Motor neuron (in vitro differentiated cells): ENCODE measurements at regions not wholly inside any gene's neighbourhood (a gene's known extent, or its start where the extent isn't known, plus 50 kb on each side); places are given as distances from the start of the nearest gene placed in this dataset.

Experiments used
- ATAC-seq, 8 experiments: fragments of 200-7000 bp; cut with Tn5 transposase; replicated peaks in 6 of 8; 2 replicates each; pipeline ENCODE4 v1.8.0; 2021; ENCODE audit warnings: mild to moderate bottlenecking in 8 of 8, moderate library complexity in 8 of 8
- H3K27ac ChIP-seq, 2 donors: fragments of 250-450 bp; sonication (Bioruptor Pico); 2 replicates each; pipeline ENCODE4 v1.9.0; 2021; ENCODE audit warnings: antibody characterized with exemption in 2 of 2, mild to moderate bottlenecking in 2 of 2, moderate library complexity in 1 of 2
- H3K4me1 ChIP-seq, 2 donors: fragments of 250-450 bp; sonication (Bioruptor Pico); replicated peaks in 1 of 2; 2 replicates each; pipeline ENCODE4 v1.6.1; 2021; ENCODE audit warnings: antibody characterized with exemption in 2 of 2, mild to moderate bottlenecking in 2 of 2, moderate library complexity in 1 of 2
- H3K4me3 ChIP-seq, 5 donors: fragments of 250-450 bp; sonication (Bioruptor Pico); 2 replicates each; pipeline ENCODE4 v1.9.0; 2021; ENCODE audit warnings: antibody characterized with exemption in 5 of 5, mild to moderate bottlenecking in 5 of 5, moderate library complexity in 4 of 5
- WGBS, 10 experiments: fragments of 450-650 bp; shearing (Covaris generic); methylation state at CpG; one replicate each; pipeline ENCODE4 v1.0.0; 2022; 5-methylcytosine and 5-hydroxymethylcytosine counted together
- in situ Hi-C, 9 experiments: fragments of 400-800 bp; cut with MboI; loops; one replicate each; pipeline ENCODE4 v1.15.0; 2021; ENCODE audit warnings: low sequenced_read_pairs in 9 of 9, low pct_unique_long_range_greater_than_20kb in 2 of 9; ENCODE audit not compliant: unreplicated experiment in 9 of 9

DNA sequence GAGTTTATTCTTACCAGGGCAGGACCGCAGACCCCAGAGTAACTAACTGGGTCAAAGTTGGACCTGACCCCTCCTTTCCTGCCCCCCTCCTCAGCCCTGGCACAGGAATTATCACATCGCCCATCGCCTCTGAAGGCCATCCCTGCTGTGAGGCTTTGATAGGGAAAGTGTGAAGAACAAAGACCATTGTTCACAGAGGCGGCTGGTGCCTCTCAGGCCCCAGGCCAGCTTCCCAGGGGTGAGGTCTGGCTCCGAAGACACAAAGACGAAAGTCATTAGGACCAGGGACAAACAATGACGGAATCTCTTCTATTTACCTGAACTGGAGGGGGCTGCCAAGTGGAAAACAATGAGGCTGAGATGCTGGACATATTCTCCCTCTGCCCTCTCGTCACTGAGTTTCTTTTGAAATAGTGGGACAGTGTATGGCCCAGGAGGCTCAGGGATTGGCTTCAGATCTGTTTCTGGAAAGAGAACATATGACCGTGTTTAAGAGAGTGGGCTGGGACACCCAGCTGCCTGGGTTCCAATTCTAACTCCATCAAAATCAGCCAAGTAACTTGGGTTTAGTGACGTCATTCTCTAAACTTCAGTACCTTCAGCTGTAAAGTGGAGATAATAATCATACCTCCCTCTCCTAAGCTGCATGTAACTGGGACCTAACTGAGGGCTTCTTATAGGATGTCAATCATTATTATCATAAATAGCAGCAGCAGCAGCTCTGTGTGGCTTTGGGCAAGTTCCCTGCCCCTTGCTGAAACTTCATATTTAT, 769.4 kb downstream of the MED13L start:
- ATAC-seq, result peak in 4 of 8 experiments; percentile 30 to 91 (median 84)
- H3K27ac ChIP-seq, result peak overlapping the region in 1 of 2 donors; percentile 29
- 0 to 85% (median 13%) methylated on average over 1 to 7 of the region's 10 CpGs; no CpG with 5 or more reads in 1 of the 10 experiments for WGBS, 10 experiments
- in situ Hi-C loops, result no loop called here
- H3K4me3 ChIP-seq, result no peak overlapping the region
- peaks cover 21 to 27% of the 10 kb centered on the region in 2 donors for H3K4me1 ChIP-seq

DNA sequence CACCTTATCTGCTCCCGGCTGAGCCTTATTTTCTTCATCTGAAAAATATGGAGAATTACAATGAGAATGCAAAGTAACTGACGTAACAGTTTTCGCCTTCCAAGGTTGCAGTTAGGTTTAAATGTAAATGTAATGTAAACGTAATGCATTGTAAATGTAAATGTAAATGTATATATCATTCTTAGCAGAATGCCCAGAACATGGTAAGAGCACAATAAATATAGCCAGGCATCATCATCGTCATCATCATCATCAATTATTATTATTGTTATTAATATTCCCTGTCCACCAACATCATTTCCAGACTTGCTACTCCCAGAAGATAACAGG, 770.0 kb downstream of the MED13L start:
- Histone ChIP-seq H3K27ac (no peak overlapping the region), H3K4me1 (peaks cover 21 to 27% of the 10 kb centered on the region in 2 donors), H3K4me3 (no peak overlapping the region)
- WGBS, 10 experiments, result 0 to 69% (median 10%) methylated on average over 1 to 4 of the region's 5 CpGs
- peak in 4 of 8 experiments; percentile 4 to 71 (median 36) for ATAC-seq
- in situ Hi-C loops, result no loop called here

DNA sequence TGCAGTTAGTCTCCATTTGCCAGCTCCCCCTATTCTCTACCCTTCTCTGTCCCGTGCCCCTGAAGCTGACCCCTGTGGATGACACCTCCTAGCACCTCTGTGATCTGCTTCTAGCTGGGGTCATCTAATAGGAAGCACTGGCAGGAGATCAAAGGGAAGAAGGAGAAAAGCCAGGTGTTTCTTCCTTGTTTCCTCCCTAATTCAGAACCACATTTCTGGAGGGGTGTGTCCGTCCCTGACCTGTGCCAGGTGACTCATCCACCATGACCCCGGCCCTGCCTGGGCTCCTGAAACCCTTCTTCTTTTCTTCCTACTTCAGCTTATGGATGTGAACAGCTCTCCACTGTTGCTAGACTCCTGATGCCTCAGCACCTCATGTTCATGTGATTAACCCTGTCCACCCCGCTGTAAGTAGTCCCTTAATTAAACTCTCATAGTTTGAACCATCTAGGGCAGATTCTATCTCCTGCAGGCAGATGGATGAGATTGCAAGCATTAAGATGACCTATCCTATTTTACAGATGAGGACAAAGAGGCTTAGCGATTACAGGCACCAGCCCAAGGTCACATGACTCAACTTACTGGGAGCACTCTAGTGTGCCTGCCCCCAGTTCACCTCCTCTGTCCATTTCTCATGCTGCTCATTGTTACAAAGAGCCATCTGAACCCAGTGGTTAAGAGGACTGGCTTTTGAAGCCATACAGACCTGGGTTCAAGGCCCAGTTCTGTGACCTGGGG, 770.5 kb downstream of the MED13L start:
- Histone ChIP-seq H3K4me1 (peaks cover 21 to 27% of the 10 kb centered on the region in 2 donors), H3K27ac (no peak overlapping the region), H3K4me3 (no peak overlapping the region)
- in situ Hi-C loops, result no loop called here
- WGBS, 10 experiments, result 29 to 100% (median 60%) methylated on average over 1 to 4 of the region's 5 CpGs; no CpG with 5 or more reads in 3 of the 10 experiments
- ATAC-seq, result peak in 1 of 8 experiments; percentile 27

DNA sequence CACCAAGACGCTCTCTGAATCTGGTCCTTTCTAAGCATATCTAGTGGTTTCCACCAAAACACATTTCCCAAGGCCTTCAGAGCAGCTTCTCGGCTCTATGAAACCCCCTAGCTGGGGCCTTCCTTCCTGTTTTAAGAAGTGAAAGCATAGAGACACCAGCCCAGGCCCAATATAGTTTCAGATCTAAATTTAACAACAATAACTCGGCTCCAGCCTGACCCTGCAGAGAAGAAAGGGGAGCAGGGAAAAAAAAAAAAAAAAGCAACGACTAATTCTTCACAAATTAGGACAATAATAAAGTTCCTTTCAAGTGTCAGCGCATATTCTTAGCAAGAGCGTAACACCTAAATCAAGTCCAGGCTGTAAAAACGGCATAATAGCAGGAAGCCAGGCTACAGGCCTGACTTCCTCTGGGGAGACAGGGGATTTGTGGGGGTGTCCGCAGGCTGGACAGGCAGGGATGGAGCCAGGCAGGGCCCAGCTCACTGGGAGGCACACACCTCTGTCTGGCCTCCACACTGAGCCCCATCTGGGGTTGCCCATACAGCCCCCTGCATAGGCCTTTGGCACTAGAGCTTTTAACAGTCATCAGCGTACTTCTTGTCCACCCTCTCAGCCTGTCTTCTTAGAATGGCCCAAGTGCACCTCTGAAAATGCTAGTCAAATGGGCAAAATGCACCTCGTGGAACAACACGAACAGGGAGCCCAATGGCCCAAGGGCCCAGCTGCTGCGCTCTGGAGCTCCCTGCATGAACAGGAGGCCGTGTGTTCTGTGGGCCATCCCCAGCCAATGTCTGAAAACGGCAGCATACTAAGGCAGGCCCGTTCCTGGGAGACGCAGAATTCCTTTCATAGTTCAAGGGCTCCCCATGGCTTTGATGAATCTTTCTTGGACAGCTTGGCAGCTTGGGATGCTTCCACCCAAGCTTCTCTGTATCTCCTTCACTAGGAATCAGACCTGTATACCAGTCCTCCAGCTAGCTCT, 772.9 kb downstream of the MED13L start:
- in situ Hi-C loops, result no loop called here
- 33 to 83% (median 63%) methylated on average over 1 to 10 of the region's 16 CpGs for WGBS, 10 experiments
- H3K4me1 ChIP-seq, result peaks cover 21 to 27% of the 10 kb centered on the region in 2 donors
- H3K27ac ChIP-seq, result no peak overlapping the region
- no peak overlapping the region for H3K4me3 ChIP-seq
- peak in 1 of 8 experiments; percentile 9 for ATAC-seq

DNA sequence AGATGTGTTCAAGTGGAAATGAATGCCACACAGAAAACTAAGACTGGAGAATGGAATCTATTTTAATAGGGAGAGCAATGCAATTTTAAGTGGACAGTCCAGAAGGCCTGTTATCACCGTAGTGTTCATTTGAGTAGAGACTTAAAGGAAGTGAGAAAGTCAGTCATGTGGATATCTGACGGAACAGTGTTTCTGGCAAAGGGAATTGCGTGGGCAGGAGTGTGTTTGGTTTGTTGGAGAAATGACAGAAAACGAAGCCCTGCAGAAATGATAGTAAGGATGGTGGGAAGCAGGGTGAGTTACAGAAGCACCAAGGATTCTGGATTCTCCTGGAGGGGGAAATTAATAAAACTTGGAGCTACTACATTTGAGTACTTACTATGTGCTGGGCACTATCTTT, 776.6 kb downstream of the MED13L start:
- H3K4me1 ChIP-seq, result peaks cover 3 to 9% of the 10 kb centered on the region in 2 donors
- 45 to 100% (median 76%) methylated on average over 1 to 4 of the region's 4 CpGs for WGBS, 10 experiments
- no peak overlapping the region for H3K27ac ChIP-seq
- no peak for ATAC-seq
- in situ Hi-C loops, result no loop called here
- H3K4me3 ChIP-seq, result no peak overlapping the region

DNA sequence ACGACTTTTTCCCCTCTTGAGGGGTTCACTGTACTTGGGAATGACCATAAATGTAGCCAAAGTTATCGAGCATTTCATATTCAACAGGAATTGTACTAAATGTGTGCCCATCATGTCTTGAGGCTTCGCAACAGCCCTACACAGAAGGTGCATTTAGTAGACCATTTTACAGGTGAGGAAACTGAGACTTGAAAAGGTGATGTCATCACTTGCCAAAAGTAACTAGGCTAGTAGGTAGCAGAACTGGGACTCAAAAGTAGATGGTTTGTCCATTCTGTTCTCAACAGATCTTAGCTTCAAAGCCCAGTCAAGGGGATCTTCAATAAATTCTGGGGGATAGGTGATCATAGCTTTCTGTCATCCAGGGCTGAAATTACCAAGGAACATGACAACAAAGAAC, 782.2 kb downstream of the MED13L start:
- Histone ChIP-seq H3K4me3 (no peak overlapping the region), H3K4me1 (no peaks in the 10 kb centered on the region), H3K27ac (no peak overlapping the region)
- 56 to 100% (median 85%) methylated on average over 1 to 3 of the region's 3 CpGs; no CpG with 5 or more reads in 2 of the 10 experiments for WGBS, 10 experiments
- ATAC-seq, result no peak
- in situ Hi-C loops, result no loop called here

DNA sequence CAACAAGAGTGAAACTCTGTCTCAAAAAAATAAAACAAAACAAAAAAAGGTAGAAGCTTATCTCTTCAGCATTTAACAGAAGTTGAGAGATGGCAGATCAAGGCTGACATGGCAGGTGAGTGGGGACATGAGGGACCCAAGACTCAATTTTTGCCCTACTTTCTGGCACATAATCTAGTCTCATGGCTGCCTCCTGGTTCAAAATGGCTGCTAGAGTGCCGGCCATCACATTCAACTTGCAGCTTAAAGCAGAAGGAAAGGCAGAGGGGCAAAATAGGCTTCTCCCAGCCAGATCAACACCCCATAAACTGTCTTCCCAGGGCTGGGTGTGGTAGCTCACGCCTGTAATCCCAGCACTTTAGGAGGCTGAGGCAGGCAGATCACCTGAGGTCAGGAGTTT, 784.9 kb downstream of the MED13L start:
- Histone ChIP-seq H3K27ac (no peak overlapping the region), H3K4me3 (no peak overlapping the region), H3K4me1 (no peaks in the 10 kb centered on the region)
- WGBS, 10 experiments, result 0 to 44% (median 20%) methylated on average over 1 to 2 of the region's 2 CpGs; no CpG with 5 or more reads in 6 of the 10 experiments
- in situ Hi-C loops, result no loop called here
- ATAC-seq, result no peak

DNA sequence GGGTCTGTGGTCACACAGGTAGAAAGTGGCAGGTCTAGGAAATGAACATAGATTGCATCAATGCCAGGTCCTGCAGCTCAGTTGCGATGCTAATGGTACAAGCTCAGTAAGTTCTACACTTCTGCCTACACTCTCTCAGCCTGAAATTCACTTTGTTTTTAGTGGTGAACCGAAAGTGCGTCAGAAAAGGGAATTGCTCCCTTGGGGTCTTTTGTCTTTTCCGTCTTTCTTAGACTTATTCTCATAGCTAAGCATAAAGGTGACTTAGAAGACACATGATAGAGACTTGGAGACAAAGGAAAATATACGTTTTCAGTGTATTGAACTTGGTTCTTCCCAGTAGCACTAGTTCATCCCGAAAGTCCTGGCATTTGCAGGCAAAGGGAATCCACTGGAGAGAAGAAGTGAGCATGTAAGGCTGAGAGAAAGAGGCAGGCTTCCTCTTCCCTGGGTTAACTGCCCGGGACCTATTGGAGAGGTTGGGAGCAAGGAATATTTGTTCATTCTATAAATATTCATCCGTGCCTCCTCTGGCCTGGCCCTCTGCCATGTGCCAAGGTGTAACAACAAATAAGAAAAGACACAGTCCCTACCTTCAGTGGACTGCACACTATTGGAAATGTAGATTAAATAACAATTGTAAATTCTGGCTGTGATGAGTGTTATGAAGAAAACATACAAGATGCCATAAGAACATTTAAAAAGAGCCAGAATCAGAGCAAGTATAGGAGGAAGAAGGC, 785.8 kb downstream of the MED13L start:
- H3K4me1 ChIP-seq, result no peaks in the 10 kb centered on the region
- H3K27ac ChIP-seq, result no peak overlapping the region
- ATAC-seq, result no peak
- H3K4me3 ChIP-seq, result no peak overlapping the region
- in situ Hi-C loops, result no loop called here
- WGBS, 10 experiments, result 33 to 92% (median 65%) methylated on average over 3 to 8 of the region's 8 CpGs; no CpG with 5 or more reads in 2 of the 10 experiments

DNA sequence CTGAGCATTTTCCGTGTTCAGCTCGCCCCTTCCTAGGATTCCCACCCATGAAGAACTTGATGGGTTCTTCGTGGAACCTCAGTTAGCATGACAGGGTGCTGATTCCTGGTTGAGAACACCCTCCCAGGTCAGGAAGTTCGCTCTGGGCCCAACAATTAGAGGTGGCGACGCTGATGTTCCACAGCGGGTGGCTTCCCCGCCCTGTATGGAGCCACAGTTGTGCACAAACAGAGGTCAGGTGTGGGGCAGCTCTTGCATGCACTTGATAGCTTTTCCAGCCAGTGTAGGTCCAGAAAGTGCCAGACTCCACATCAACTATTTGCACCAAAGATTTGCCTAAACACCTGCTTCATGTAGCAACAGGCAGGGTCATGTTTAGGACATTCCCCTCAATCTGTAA, 788.2 kb downstream of the MED13L start:
- H3K4me3 ChIP-seq, result no peak overlapping the region
- in situ Hi-C loops, result no loop called here
- WGBS, 10 experiments, result 46 to 100% (median 80%) methylated on average over 2 to 4 of the region's 8 CpGs; no CpG with 5 or more reads in 3 of the 10 experiments
- peaks cover 6 to 8% of the 10 kb centered on the region in 2 donors for H3K4me1 ChIP-seq
- H3K27ac ChIP-seq, result no peak overlapping the region
- ATAC-seq, result no peak

DNA sequence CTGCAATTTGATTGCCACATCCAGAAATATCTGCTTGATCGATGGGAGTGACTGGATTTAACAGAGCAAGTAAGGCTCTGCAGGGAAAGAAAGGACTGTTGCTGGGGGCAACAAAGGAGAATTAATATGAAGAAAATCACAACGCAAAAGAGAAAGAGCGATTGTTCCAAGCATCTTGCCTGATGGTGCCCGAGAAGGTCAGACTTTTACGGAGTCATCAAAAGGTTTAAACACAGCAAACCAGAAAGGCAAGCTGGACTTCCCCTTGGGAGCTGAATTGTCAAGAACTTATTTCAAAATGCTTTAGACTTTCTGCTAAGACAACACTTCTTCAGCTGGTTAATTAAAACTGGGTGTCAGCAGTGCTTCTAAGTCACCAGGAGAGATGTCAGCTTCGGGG, 791.5 kb downstream of the MED13L start:
- WGBS, 10 experiments, result 37 to 74% (median 49%) methylated on average over 1 to 6 of the region's 6 CpGs; no CpG with 5 or more reads in 1 of the 10 experiments
- Histone ChIP-seq H3K4me1 (peaks cover 6 to 8% of the 10 kb centered on the region in 2 donors), H3K27ac (peak overlapping the region in 1 of 2 donors; percentile 37), H3K4me3 (no peak overlapping the region)
- peak in 1 of 8 experiments; percentile 20 for ATAC-seq
- in situ Hi-C loops, result no loop called here

DNA sequence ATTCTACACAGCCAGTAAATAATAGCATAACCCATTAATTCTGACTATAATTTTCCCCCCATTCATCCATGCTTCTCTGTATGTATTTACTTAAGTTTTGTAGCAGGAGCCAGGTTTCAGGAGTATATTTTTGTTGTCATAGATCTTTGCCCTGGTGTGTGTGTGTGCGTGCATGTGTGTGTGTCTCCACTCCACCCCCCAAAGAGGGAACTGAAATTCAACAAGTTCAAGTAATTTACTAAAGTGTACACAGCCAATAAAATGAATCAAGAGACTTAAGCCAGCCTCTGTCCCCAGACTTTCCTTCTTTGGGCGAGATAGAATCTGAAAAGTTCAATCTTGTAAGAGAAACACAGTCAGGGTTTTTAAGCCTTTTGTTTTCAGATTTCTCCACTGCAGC, 792.0 kb downstream of the MED13L start:
- no peak overlapping the region for H3K4me3 ChIP-seq
- WGBS, 10 experiments, result 30 to 100% (median 78%) methylated on average over 1 to 2 of the region's 2 CpGs; no CpG with 5 or more reads in 1 of the 10 experiments
- peaks cover 6 to 8% of the 10 kb centered on the region in 2 donors for H3K4me1 ChIP-seq
- no peak for ATAC-seq
- in situ Hi-C loops, result no loop called here
- peak overlapping the region in 1 of 2 donors; percentile 37 for H3K27ac ChIP-seq

DNA sequence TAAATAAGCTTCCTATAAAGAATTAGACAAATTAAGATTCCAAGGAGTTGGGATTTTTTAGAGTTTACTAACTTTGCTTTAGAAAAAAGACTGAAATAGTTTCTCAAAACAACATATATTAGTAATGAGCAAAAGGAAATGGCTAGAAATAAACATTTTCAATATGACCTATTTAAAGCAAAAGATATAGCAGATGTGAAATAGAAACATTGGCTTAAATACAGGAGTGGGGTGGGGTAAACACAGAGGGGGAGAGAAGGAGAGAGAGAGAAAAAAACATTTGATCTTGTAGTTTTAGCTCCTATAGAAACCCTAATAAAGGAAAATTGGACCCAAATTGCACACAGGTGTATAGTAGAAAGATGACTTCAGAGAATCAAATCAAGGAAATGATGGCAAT, 794.5 kb downstream of the MED13L start:
- Histone ChIP-seq H3K27ac (no peak overlapping the region), H3K4me1 (peaks cover 6 to 8% of the 10 kb centered on the region in 2 donors), H3K4me3 (no peak overlapping the region)
- in situ Hi-C loops, result no loop called here
- ATAC-seq, result no peak
